Activated CD8-positive, alpha-beta memory T cell treated with anti-CD3 and anti-CD28 coated beads, Interleukin-2, amount 50 U/mL, for 24 hours (primary cell): ENCODE measurements at regions not wholly inside any gene's neighbourhood (a gene's known extent, or its start where the extent isn't known, plus 50 kb on each side); places are given as distances from the start of the nearest gene placed in this dataset.

Experiments
- DNase-seq: peaks from one replicate; pipeline ENCODE4 v3.0.0-alpha.2; 2020; ENCODE audit errors: extremely low read depth

- DNase-seq: no peak
Measured at GRCh38 chr2:136404176-136404575, 286.2 kb upstream of the CXCR4 start.

- no peak for DNase-seq
Measured at GRCh38 chr2:136402281-136402680, 284.3 kb upstream of the CXCR4 start.

GRCh38 chr2:136399667-136400289 lies 281.8 kb upstream of the CXCR4 start:
- DNase-seq: no peak

- DNase-seq: no peak
Measured at GRCh38 chr2:136395582-136395981, 277.6 kb upstream of the CXCR4 start.

GRCh38 chr2:136394136-136395060 lies 276.4 kb upstream of the CXCR4 start:
- no peak for DNase-seq

- no peak for DNase-seq
Measured at GRCh38 chr2:136393514-136393913, 275.6 kb upstream of the CXCR4 start.

GRCh38 chr2:136392897-136393505 lies 275.1 kb upstream of the CXCR4 start:
- DNase-seq: no peak

- no peak for DNase-seq
Measured at GRCh38 chr2:136389809-136390208, 271.9 kb upstream of the CXCR4 start.

GRCh38 chr2:136386046-136386445 lies 268.1 kb upstream of the CXCR4 start:
- no peak for DNase-seq

- no peak for DNase-seq
Measured at GRCh38 chr2:136384531-136385303, 266.8 kb upstream of the CXCR4 start.

GRCh38 chr2:136383167-136383566 lies 265.2 kb upstream of the CXCR4 start:
- no peak for DNase-seq

GRCh38 chr2:136381722-136382633 lies 264.0 kb upstream of the CXCR4 start:
- DNase-seq: peak; percentile 69

- no peak for DNase-seq
Measured at GRCh38 chr2:136381245-136381644, 263.3 kb upstream of the CXCR4 start.

GRCh38 chr2:136378712-136379595 lies 261.0 kb upstream of the CXCR4 start:
- DNase-seq: peak; percentile 39

- no peak for DNase-seq
Measured at GRCh38 chr2:136377423-136378382, 259.8 kb upstream of the CXCR4 start.

GRCh38 chr2:136376798-136377211 lies 258.9 kb upstream of the CXCR4 start:
- no peak for DNase-seq

- DNase-seq: no peak
Measured at GRCh38 chr2:136376211-136376610, 258.3 kb upstream of the CXCR4 start.

- no peak for DNase-seq
Measured at GRCh38 chr2:136375017-136375901, 257.3 kb upstream of the CXCR4 start.
